ENCODE measurements at regions not wholly inside any gene's neighbourhood (a gene's known extent, or its start where the extent isn't known, plus 50 kb on each side); places are given as distances from the start of the nearest gene placed in this dataset.

- TF ChIP-seq CTCF (IDR thresholded peaks at IDR 0.05) (no peak), EZH2 (IDR thresholded peaks at IDR 0.05) (no peak)
Observed at GRCh38 chr20:60637801-60638200, 614.3 kb upstream of the CDH4 start.
